Liver (tissue), 8 donors: ENCODE measurements at regions not wholly inside any gene's neighbourhood (a gene's known extent, or its start where the extent isn't known, plus 50 kb on each side); places are given as distances from the start of the nearest gene placed in this dataset.

Experiments used
- DNase-seq: peaks from one replicate; pipeline ENCODE4 v3.0.0-alpha.2; 2017; ENCODE audit warnings: low spot score
- H3K27ac ChIP-seq, 2 donors: one replicate each; pipeline ENCODE4 v1.7.0; 2013; ENCODE audit warnings: inconsistent platforms in 2 of 2, low read length in 2 of 2, control low read depth in 1 of 2, low read depth in 1 of 2, mild to moderate bottlenecking in 1 of 2
- H3K27me3 ChIP-seq, 4 donors: one replicate each; pipeline versions ENCODE4 v1.6.1 to v1.7.0; 2013; ENCODE audit warnings: low read length in 3 of 4, inconsistent platforms in 1 of 4, mild to moderate bottlenecking in 1 of 4, moderate library complexity in 1 of 4; ENCODE audit not compliant: control insufficient read depth in 4 of 4, insufficient read depth in 4 of 4
- H3K36me3 ChIP-seq, 4 donors: one replicate each; pipeline versions ENCODE4 v1.6.1 to v1.7.0; 2013; ENCODE audit warnings: low read length in 3 of 4, mild to moderate bottlenecking in 3 of 4, low read depth in 1 of 4, moderate library complexity in 1 of 4; ENCODE audit not compliant: control insufficient read depth in 4 of 4, insufficient read depth in 3 of 4
- H3K4me1 ChIP-seq, 4 donors: one replicate each; pipeline versions ENCODE4 v1.6.1 to v1.7.0; 2013; ENCODE audit warnings: low read length in 3 of 4, mild to moderate bottlenecking in 3 of 4, moderate library complexity in 1 of 4; ENCODE audit not compliant: control insufficient read depth in 4 of 4, insufficient read depth in 4 of 4
- H3K4me3 ChIP-seq, 3 donors: one replicate each; pipeline versions ENCODE4 v1.6.1 to v1.7.0; 2013; ENCODE audit warnings: low read length in 3 of 3, control low read depth in 1 of 3, low read depth in 1 of 3, mild to moderate bottlenecking in 1 of 3
- H3K9ac ChIP-seq, 2 donors: one replicate each; pipeline ENCODE4 v1.7.0; 2013; ENCODE audit warnings: low read length in 2 of 2, mild to moderate bottlenecking in 2 of 2, moderate library complexity in 2 of 2, control low read depth in 1 of 2, low read depth in 1 of 2
- H3K9me3 ChIP-seq, 4 donors: one replicate each; pipeline versions ENCODE4 v1.6.1 to v1.7.0; 2013; ENCODE audit warnings: low read length in 3 of 4; ENCODE audit not compliant: control insufficient read depth in 4 of 4
- ATF3 ChIP-seq: IDR thresholded peaks from 2 replicates; pipeline ENCODE4 v1.6.1; 2016; ENCODE audit warnings: antibody characterized with exemption
- CTCF ChIP-seq: fragments of 150-350 bp; IDR thresholded peaks from 2 replicates; pipeline ENCODE4 v1.5.1; 2017; ENCODE audit warnings: improper control_type of control experiment, low read depth, low read length; ENCODE audit not compliant: missing input control
- EGR1 ChIP-seq, 2 donors: IDR thresholded peaks; 2 replicates each; pipeline ENCODE4 v1.6.1; 2016 to 2018; ENCODE audit warnings: antibody characterized with exemption in 2 of 2, low read depth in 2 of 2
- FOXA1 ChIP-seq: IDR thresholded peaks from 2 replicates; pipeline ENCODE4 v1.6.1; 2016; ENCODE audit warnings: antibody characterized with exemption
- FOXA2 ChIP-seq: IDR thresholded peaks from 2 replicates; pipeline ENCODE4 v1.6.1; 2016; ENCODE audit warnings: antibody characterized with exemption
- GABPA ChIP-seq, 2 donors: IDR thresholded peaks in 1 of 2; conservative IDR thresholded peaks in 1 of 2; 2 replicates each; pipeline ENCODE4 v1.6.1; 2016; ENCODE audit warnings: antibody characterized with exemption in 2 of 2, mild to moderate bottlenecking in 1 of 2, moderate library complexity in 1 of 2
- HNF4A ChIP-seq, 2 donors: conservative IDR thresholded peaks; 2 replicates each; pipeline ENCODE4 v1.6.1; 2016; ENCODE audit warnings: antibody characterized with exemption in 2 of 2, mild to moderate bottlenecking in 2 of 2
- HNF4G ChIP-seq: IDR thresholded peaks from 2 replicates; pipeline ENCODE4 v1.6.1; 2016; ENCODE audit warnings: antibody characterized with exemption
- JUND ChIP-seq, 2 donors: IDR thresholded peaks; 2 replicates each; pipeline ENCODE4 v1.6.1; 2016; ENCODE audit warnings: antibody characterized with exemption in 2 of 2
- MAX ChIP-seq: IDR thresholded peaks from 2 replicates; pipeline ENCODE4 v1.6.1; 2016; ENCODE audit warnings: antibody characterized with exemption
- NR2F2 ChIP-seq: IDR thresholded peaks from 2 replicates; pipeline ENCODE4 v1.6.1; 2016; ENCODE audit warnings: antibody characterized with exemption
- RAD21 ChIP-seq, 2 donors: IDR thresholded peaks; 2 replicates each; pipeline ENCODE4 v1.6.1; 2016; ENCODE audit warnings: antibody characterized with exemption in 2 of 2, mild to moderate bottlenecking in 2 of 2
- REST ChIP-seq: IDR thresholded peaks from 2 replicates; pipeline ENCODE4 v1.6.1; 2016; ENCODE audit warnings: antibody characterized with exemption, mild to moderate bottlenecking
- RXRA ChIP-seq, 2 donors: IDR thresholded peaks; 2 replicates each; pipeline ENCODE4 v1.6.1; 2017 to 2018; ENCODE audit warnings: antibody characterized with exemption in 2 of 2, mild to moderate bottlenecking in 1 of 2
- SP1 ChIP-seq: IDR thresholded peaks from 2 replicates; pipeline ENCODE4 v1.6.1; 2018; ENCODE audit warnings: antibody characterized with exemption, mild to moderate bottlenecking
- TAF1 ChIP-seq: conservative IDR thresholded peaks from 2 replicates; pipeline ENCODE4 v1.6.1; 2016; ENCODE audit warnings: antibody characterized with exemption, mild to moderate bottlenecking
- YY1 ChIP-seq: IDR thresholded peaks from 2 replicates; pipeline ENCODE4 v1.6.1; 2016; ENCODE audit warnings: antibody characterized with exemption, mild to moderate bottlenecking
- ZBTB33 ChIP-seq: IDR thresholded peaks from 2 replicates; pipeline ENCODE4 v1.6.1; 2016; ENCODE audit warnings: antibody characterized with exemption
- WGBS: extraction: QIAGEN DNeasy Blood & Tissue Kit; methylation state at CpG from one replicate; pipeline ENCODE4 v1.1.7; 2013; 5-methylcytosine and 5-hydroxymethylcytosine counted together
- donor health status: healthy.
- donor health status: healthy.
- donor health status: healthy.
- donor health status: healthy.
- donor health status: healthy.

GRCh38 chr2:160736148-160737028 lies 242.8 kb upstream of the RBMS1 start:
- 78% methylated on average over 3 of the region's 3 CpGs for WGBS
- H3K27ac ChIP-seq = no peak overlapping the region
- no peak for DNase-seq

More at GRCh38 chr2:160736148-160737028, 242.8 kb upstream of the RBMS1 start:
- H3K4me1 ChIP-seq = no peaks in the 10 kb centered on the region
- no peak overlapping the region for H3K4me3 ChIP-seq
- H3K9me3 ChIP-seq = no peaks in the 10 kb centered on the region
- TF ChIP-seq FOXA2 (no peak), ATF3 (no peak), GABPA (IDR thresholded peaks at IDR 0.05 in 1 of 2, conservative IDR thresholded peaks at IDR 0.05 in 1 of 2) (no peak), TAF1 (no peak), SP1 (no peak), RXRA (IDR thresholded peaks at IDR 0.05) (no peak), MAX (no peak), YY1 (no peak), HNF4A (conservative IDR thresholded peaks at IDR 0.05) (no peak), FOXA1 (no peak), REST (no peak), JUND (IDR thresholded peaks at IDR 0.05) (no peak), HNF4G (no peak), EGR1 (IDR thresholded peaks at IDR 0.05; ENCODE audit: low read depth in 2 of 2) (no peak), NR2F2 (no peak), CTCF (no peak), ZBTB33 (no peak), RAD21 (IDR thresholded peaks at IDR 0.05) (no peak)
- no peaks in the 10 kb centered on the region for H3K27me3 ChIP-seq
- H3K9ac ChIP-seq = no peak overlapping the region
- no peaks in the 10 kb centered on the region for H3K36me3 ChIP-seq
